ENCODE measurements at regions not wholly inside any gene's neighbourhood (a gene's known extent, or its start where the extent isn't known, plus 50 kb on each side); places are given as distances from the start of the nearest gene placed in this dataset.

- TF ChIP-seq CTCF (IDR thresholded peaks at IDR 0.05; ENCODE audit: low read length) = no peak
- TF ChIP-seq EZH2 (IDR thresholded peaks at IDR 0.05; ENCODE audit: borderline replicate concordance, low read length) = no peak
Observed at GRCh38 chr1:38287547-38287946, 241.0 kb upstream of the POU3F1 start.

All from OCI-LY1 (cell line).